ENCODE measurements at regions not wholly inside any gene's neighbourhood (a gene's known extent, or its start where the extent isn't known, plus 50 kb on each side); places are given as distances from the start of the nearest gene placed in this dataset.
A peak's percentile ranks its signal among the peaks of the same experiment; 100 is the strongest.

DNA sequence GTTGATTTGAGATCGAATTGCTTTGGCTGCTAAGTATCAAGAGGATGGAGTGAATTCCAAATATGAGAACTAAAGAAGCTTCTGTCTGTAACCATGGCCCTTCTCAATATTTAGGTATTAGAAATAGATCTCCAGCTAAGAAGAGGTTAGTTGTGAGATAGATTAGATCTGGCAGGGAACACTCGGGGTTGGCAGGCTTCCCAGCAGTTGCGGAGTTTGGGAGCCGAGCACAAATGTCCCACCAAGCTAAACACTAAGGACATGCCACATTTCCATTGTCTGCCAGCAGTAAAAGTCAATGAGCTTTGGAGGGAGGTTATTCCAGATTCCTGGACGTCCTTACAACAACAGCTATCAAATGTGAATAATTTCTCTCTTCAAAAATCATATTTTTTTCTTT is 85.8 kb downstream of the TAF11L14 start:
- peak in 5 of 6 donors; percentile 18 to 83 (median 37) for DNase-seq (ENCODE audit: low read depth in 4 of 6, low spot score in 6 of 6)
- Histone ChIP-seq H3K4me3 (ENCODE audit: low read depth, low read length) (no peak overlapping the region), H3K9me3 (ENCODE audit: control insufficient read depth, insufficient read depth, low read length) (no peaks in the 10 kb centered on the region), H3K36me3 (ENCODE audit: control insufficient read depth, insufficient read depth, low read length) (no peaks in the 10 kb centered on the region), H3K4me1 (ENCODE audit: control insufficient read depth, insufficient read depth, low read length) (no peaks in the 10 kb centered on the region), H3K27ac (ENCODE audit: low read depth, low read length) (no peak overlapping the region), H3K27me3 (ENCODE audit: control insufficient read depth, insufficient read depth, low read length) (no peaks in the 10 kb centered on the region)
- WGBS (ENCODE audit: insufficient coverage) = 27% methylated on average over 4 of the region's 5 CpGs

DNA sequence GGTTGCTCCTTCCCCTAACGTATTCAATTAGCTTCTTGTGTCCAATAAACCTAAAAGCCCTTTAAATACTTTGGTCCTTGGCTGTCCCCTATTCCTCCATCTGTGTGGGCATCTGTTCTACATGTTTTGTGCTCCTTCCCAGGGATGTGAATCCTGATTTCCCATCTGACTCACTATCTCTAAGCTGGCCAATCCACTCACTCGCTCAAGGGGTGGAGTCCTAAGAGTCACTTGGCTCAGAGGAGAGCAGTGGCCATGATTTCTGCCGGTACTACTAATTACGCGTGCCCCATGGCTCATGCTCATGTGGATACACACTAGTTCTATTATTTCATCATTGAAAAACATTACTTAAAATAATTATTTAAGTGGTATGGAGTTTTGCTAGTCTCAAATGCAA is 89.6 kb downstream of the TAF11L14 start:
- no peak for DNase-seq (ENCODE audit: low read depth in 4 of 6, low spot score in 6 of 6)
- WGBS (ENCODE audit: insufficient coverage) = 71% methylated on average over 1 of the region's 5 CpGs
- H3K4me3 ChIP-seq (ENCODE audit: low read depth, low read length) = no peak overlapping the region
- no peaks in the 10 kb centered on the region for H3K4me1 ChIP-seq (ENCODE audit: control insufficient read depth, insufficient read depth, low read length)
- H3K9me3 ChIP-seq (ENCODE audit: control insufficient read depth, insufficient read depth, low read length) = no peaks in the 10 kb centered on the region
- H3K27me3 ChIP-seq (ENCODE audit: control insufficient read depth, insufficient read depth, low read length) = no peaks in the 10 kb centered on the region
- H3K27ac ChIP-seq (ENCODE audit: low read depth, low read length) = no peak overlapping the region
- H3K36me3 ChIP-seq (ENCODE audit: control insufficient read depth, insufficient read depth, low read length) = no peaks in the 10 kb centered on the region

DNA sequence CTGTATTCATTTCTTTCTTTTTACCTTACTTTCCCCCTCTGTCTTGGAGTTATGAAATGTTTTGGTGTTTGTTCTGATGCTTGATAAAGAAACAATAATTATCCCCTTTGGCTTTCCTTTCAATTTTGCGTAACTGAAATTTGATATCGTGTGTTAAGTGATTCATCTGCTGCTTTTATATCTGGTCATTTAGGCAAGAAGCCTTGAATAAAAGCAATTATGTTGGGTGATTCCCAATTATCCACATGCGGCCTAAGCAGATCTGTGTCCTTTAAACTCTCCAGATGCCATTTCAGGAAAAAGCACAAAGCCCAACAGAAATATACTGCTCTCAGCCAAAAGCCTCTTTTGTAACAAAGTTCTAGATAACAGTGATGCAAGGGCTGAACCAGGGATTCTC is 92.8 kb downstream of the TAF11L14 start:
- Histone ChIP-seq H3K4me1 (ENCODE audit: control insufficient read depth, insufficient read depth, low read length) (no peaks in the 10 kb centered on the region), H3K9me3 (ENCODE audit: control insufficient read depth, insufficient read depth, low read length) (no peaks in the 10 kb centered on the region), H3K27me3 (ENCODE audit: control insufficient read depth, insufficient read depth, low read length) (no peaks in the 10 kb centered on the region), H3K27ac (ENCODE audit: low read depth, low read length) (no peak overlapping the region), H3K4me3 (ENCODE audit: low read depth, low read length) (no peak overlapping the region), H3K36me3 (ENCODE audit: control insufficient read depth, insufficient read depth, low read length) (no peaks in the 10 kb centered on the region)
- peak in 1 of 6 donors; percentile 41 for DNase-seq (ENCODE audit: low read depth in 4 of 6, low spot score in 6 of 6)
- WGBS (ENCODE audit: insufficient coverage) = no CpG with 5 or more reads among the region's 3 CpGs

GRCh38 chr5:17730421-17730820 is 96.2 kb downstream of the TAF11L14 start:
- Histone ChIP-seq H3K9me3 (ENCODE audit: control insufficient read depth, insufficient read depth, low read length) (no peaks in the 10 kb centered on the region), H3K27ac (ENCODE audit: low read depth, low read length) (no peak overlapping the region), H3K27me3 (ENCODE audit: control insufficient read depth, insufficient read depth, low read length) (no peaks in the 10 kb centered on the region), H3K4me1 (ENCODE audit: control insufficient read depth, insufficient read depth, low read length) (no peaks in the 10 kb centered on the region), H3K36me3 (ENCODE audit: control insufficient read depth, insufficient read depth, low read length) (no peaks in the 10 kb centered on the region), H3K4me3 (ENCODE audit: low read depth, low read length) (no peak overlapping the region)
- peak in 1 of 6 donors; percentile 81 for DNase-seq (ENCODE audit: low read depth in 4 of 6, low spot score in 6 of 6)
- no CpG with 5 or more reads among the region's 2 CpGs for WGBS (ENCODE audit: insufficient coverage)

- DNase-seq (ENCODE audit: low read depth in 4 of 6, low spot score in 6 of 6) = peak in 1 of 6 donors; percentile 38
- Histone ChIP-seq H3K4me1 (ENCODE audit: control insufficient read depth, insufficient read depth, low read length) (no peaks in the 10 kb centered on the region), H3K27me3 (ENCODE audit: control insufficient read depth, insufficient read depth, low read length) (no peaks in the 10 kb centered on the region), H3K9me3 (ENCODE audit: control insufficient read depth, insufficient read depth, low read length) (no peaks in the 10 kb centered on the region), H3K4me3 (ENCODE audit: low read depth, low read length) (no peak overlapping the region), H3K27ac (ENCODE audit: low read depth, low read length) (no peak overlapping the region), H3K36me3 (ENCODE audit: control insufficient read depth, insufficient read depth, low read length) (no peaks in the 10 kb centered on the region)
- 55% methylated on average over 1 of the region's 3 CpGs for WGBS (ENCODE audit: insufficient coverage)
Measured at GRCh38 chr5:17732351-17732923, 98.2 kb downstream of the TAF11L14 start.

DNA sequence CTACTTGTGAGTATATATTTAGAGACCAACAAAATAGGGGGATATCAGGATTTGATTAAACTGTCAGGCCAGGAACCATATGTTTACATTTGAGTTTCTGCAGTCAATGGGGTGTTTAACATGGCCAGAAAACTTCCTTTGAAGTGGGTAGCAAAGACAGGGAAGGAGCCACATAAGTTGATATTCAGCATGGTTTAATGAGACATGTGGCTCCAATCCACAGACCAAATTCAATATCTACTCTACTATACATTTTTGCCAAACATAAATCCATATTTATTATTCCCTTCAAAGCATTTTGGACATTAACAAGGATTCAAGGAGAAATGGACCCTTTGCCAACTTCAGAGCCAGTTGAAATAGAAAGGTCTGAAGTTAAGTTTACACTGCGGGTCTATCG is 99.8 kb downstream of the TAF11L14 start:
- no peak overlapping the region for H3K27ac ChIP-seq (ENCODE audit: low read depth, low read length)
- H3K9me3 ChIP-seq (ENCODE audit: control insufficient read depth, insufficient read depth, low read length) = no peaks in the 10 kb centered on the region
- H3K27me3 ChIP-seq (ENCODE audit: control insufficient read depth, insufficient read depth, low read length) = no peaks in the 10 kb centered on the region
- no peak overlapping the region for H3K4me3 ChIP-seq (ENCODE audit: low read depth, low read length)
- DNase-seq (ENCODE audit: low read depth in 4 of 6, low spot score in 6 of 6) = no peak
- no peaks in the 10 kb centered on the region for H3K36me3 ChIP-seq (ENCODE audit: control insufficient read depth, insufficient read depth, low read length)
- no CpG with 5 or more reads among the region's 2 CpGs for WGBS (ENCODE audit: insufficient coverage)
- no peaks in the 10 kb centered on the region for H3K4me1 ChIP-seq (ENCODE audit: control insufficient read depth, insufficient read depth, low read length)

- no peaks in the 10 kb centered on the region for H3K9me3 ChIP-seq (ENCODE audit: control insufficient read depth, insufficient read depth, low read length)
- H3K27ac ChIP-seq (ENCODE audit: low read depth, low read length) = no peak overlapping the region
- H3K4me3 ChIP-seq (ENCODE audit: low read depth, low read length) = no peak overlapping the region
- no peak for DNase-seq (ENCODE audit: low read depth in 4 of 6, low spot score in 6 of 6)
- H3K36me3 ChIP-seq (ENCODE audit: control insufficient read depth, insufficient read depth, low read length) = no peaks in the 10 kb centered on the region
- 97% methylated on average over 2 of the region's 4 CpGs for WGBS (ENCODE audit: insufficient coverage)
- H3K27me3 ChIP-seq (ENCODE audit: control insufficient read depth, insufficient read depth, low read length) = no peaks in the 10 kb centered on the region
- H3K4me1 ChIP-seq (ENCODE audit: control insufficient read depth, insufficient read depth, low read length) = no peaks in the 10 kb centered on the region
Measured at GRCh38 chr5:17735761-17736160, 101.5 kb downstream of the TAF11L14 start.

DNA sequence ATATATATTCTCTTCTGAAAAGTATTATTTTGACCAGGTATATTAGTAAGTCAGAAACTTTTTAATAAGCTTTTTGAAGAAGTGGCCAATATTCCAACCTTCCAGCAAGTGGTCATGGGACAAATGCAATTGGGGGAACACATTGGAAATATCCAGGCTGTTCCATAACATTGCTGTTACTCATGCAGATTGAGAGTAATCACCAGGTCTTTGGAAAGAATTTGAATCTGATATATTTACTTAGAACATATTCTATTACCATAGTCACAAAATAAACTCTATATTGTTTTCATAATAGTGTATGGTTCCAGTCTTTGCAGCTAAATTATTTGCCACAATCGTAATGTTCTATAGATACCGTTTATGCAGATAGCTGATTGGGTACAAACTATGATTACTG is 102.8 kb downstream of the TAF11L14 start:
- H3K36me3 ChIP-seq (ENCODE audit: control insufficient read depth, insufficient read depth, low read length) = no peaks in the 10 kb centered on the region
- DNase-seq (ENCODE audit: low read depth in 4 of 6, low spot score in 6 of 6) = no peak
- no peaks in the 10 kb centered on the region for H3K27me3 ChIP-seq (ENCODE audit: control insufficient read depth, insufficient read depth, low read length)
- no peak overlapping the region for H3K27ac ChIP-seq (ENCODE audit: low read depth, low read length)
- H3K4me3 ChIP-seq (ENCODE audit: low read depth, low read length) = no peak overlapping the region
- H3K4me1 ChIP-seq (ENCODE audit: control insufficient read depth, insufficient read depth, low read length) = no peaks in the 10 kb centered on the region
- H3K9me3 ChIP-seq (ENCODE audit: control insufficient read depth, insufficient read depth, low read length) = no peaks in the 10 kb centered on the region
- 94% methylated on average over 2 of the region's 2 CpGs for WGBS (ENCODE audit: insufficient coverage)

GRCh38 chr5:17738446-17738845 is 104.2 kb downstream of the TAF11L14 start:
- Histone ChIP-seq H3K36me3 (ENCODE audit: control insufficient read depth, insufficient read depth, low read length) (no peaks in the 10 kb centered on the region), H3K4me3 (ENCODE audit: low read depth, low read length) (no peak overlapping the region), H3K9me3 (ENCODE audit: control insufficient read depth, insufficient read depth, low read length) (no peaks in the 10 kb centered on the region), H3K27ac (ENCODE audit: low read depth, low read length) (no peak overlapping the region), H3K4me1 (ENCODE audit: control insufficient read depth, insufficient read depth, low read length) (no peaks in the 10 kb centered on the region), H3K27me3 (ENCODE audit: control insufficient read depth, insufficient read depth, low read length) (no peaks in the 10 kb centered on the region)
- no peak for DNase-seq (ENCODE audit: low read depth in 4 of 6, low spot score in 6 of 6)
- WGBS (ENCODE audit: insufficient coverage) = no CpG with 5 or more reads among the region's 2 CpGs

- Histone ChIP-seq H3K27ac (ENCODE audit: low read depth, low read length) (no peak overlapping the region), H3K9me3 (ENCODE audit: control insufficient read depth, insufficient read depth, low read length) (no peaks in the 10 kb centered on the region), H3K4me3 (ENCODE audit: low read depth, low read length) (no peak overlapping the region), H3K36me3 (ENCODE audit: control insufficient read depth, insufficient read depth, low read length) (no peaks in the 10 kb centered on the region), H3K27me3 (ENCODE audit: control insufficient read depth, insufficient read depth, low read length) (peaks cover 2% of the 10 kb centered on the region), H3K4me1 (ENCODE audit: control insufficient read depth, insufficient read depth, low read length) (no peaks in the 10 kb centered on the region)
- DNase-seq (ENCODE audit: low read depth in 4 of 6, low spot score in 6 of 6) = no peak
- 78% methylated on average over 5 of the region's 8 CpGs for WGBS (ENCODE audit: insufficient coverage)
Measured at GRCh38 chr5:17743580-17744435, 109.5 kb downstream of the TAF11L14 start.

Measured in spinal cord (tissue), 9 donors.